Esophagus muscularis mucosa (tissue), 3 donors: ENCODE measurements at regions not wholly inside any gene's neighbourhood (a gene's known extent, or its start where the extent isn't known, plus 50 kb on each side); places are given as distances from the start of the nearest gene placed in this dataset.

Experiments
- POLR2AphosphoS5 ChIP-seq, 2 donors: sonication (generic); formaldehyde crosslinking; IDR thresholded peaks; one replicate each; pipeline ENCODE4 v1.6.1; 2017; ENCODE audit warnings: antibody characterized with exemption in 2 of 2
- TF ChIP-seq, protein P1 (sequence below), 3 experiments: fragments of 200-600 bp in 2 of 3; fragments of 450-650 bp in 1 of 3; sonication (generic) in 2 of 3; IDR thresholded peaks; one replicate each; pipeline ENCODE4 v1.5.1; 2017 to 2019; ENCODE audit warnings: antibody characterized with exemption in 3 of 3, mild to moderate bottlenecking in 2 of 3, moderate library complexity in 1 of 3

DNA sequence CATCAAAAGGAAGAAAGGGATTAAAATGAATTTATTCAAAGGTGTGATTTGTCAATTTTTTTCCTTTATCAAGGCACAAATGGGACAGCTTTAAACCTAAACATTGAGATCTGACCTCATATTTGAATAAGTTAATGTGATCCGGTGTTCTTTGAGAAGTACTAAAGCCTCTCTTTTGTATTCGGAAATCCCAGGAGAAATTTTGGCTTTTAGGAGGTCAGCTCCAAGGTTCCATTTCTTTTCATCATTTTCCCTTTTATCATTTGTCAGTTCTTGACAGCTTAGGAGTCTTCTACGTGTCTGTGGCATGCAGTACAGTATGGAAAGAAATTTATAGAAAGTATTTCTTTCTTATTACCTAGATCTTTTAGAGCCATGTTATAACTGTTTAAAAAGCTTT lies 873.4 kb upstream of the CDH8 start:
- TF ChIP-seq, protein P1, sequence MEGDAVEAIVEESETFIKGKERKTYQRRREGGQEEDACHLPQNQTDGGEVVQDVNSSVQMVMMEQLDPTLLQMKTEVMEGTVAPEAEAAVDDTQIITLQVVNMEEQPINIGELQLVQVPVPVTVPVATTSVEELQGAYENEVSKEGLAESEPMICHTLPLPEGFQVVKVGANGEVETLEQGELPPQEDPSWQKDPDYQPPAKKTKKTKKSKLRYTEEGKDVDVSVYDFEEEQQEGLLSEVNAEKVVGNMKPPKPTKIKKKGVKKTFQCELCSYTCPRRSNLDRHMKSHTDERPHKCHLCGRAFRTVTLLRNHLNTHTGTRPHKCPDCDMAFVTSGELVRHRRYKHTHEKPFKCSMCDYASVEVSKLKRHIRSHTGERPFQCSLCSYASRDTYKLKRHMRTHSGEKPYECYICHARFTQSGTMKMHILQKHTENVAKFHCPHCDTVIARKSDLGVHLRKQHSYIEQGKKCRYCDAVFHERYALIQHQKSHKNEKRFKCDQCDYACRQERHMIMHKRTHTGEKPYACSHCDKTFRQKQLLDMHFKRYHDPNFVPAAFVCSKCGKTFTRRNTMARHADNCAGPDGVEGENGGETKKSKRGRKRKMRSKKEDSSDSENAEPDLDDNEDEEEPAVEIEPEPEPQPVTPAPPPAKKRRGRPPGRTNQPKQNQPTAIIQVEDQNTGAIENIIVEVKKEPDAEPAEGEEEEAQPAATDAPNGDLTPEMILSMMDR (IDR thresholded peaks at IDR 0.05) = no peak
- no peak for TF ChIP-seq POLR2AphosphoS5 (IDR thresholded peaks at IDR 0.05)
